ENCODE measurements at regions not wholly inside any gene's neighbourhood (a gene's known extent, or its start where the extent isn't known, plus 50 kb on each side); places are given as distances from the start of the nearest gene placed in this dataset.

- TF ChIP-seq EZH2 (IDR thresholded peaks at IDR 0.05; ENCODE audit: low read length, missing control alignments) (no peak), CTCF (conservative IDR thresholded peaks at IDR 0.05 in 1 of 2, IDR thresholded peaks at IDR 0.05 in 1 of 2; ENCODE audit: low read depth in 1 of 2, low read length in 2 of 2) (no peak)
Measured at GRCh38 chr19:30638889-30639288, 266.7 kb downstream of the ZNF536 start.

Data from fibroblast of lung (primary cell).